DMS153 treated with DMSO at 0.1 percent for 48 hours (cell line): ENCODE measurements at regions not wholly inside any gene's neighbourhood (a gene's known extent, or its start where the extent isn't known, plus 50 kb on each side); places are given as distances from the start of the nearest gene placed in this dataset.

Experiments
- DNase-seq: peaks from one replicate; lab custom pipeline; 2025; ENCODE audit not compliant: unreplicated experiment; lab: John Stamatoyannopoulos, UW

GRCh38 chr2:221708902-221709301, 136.8 kb upstream of the EPHA4 start:
- no peak for DNase-seq

- no peak for DNase-seq
Measured at GRCh38 chr2:221705185-221705877, 133.2 kb upstream of the EPHA4 start.

- DNase-seq = no peak
Measured at GRCh38 chr2:221704442-221704841, 132.3 kb upstream of the EPHA4 start.

- no peak for DNase-seq
Measured at GRCh38 chr2:221693365-221693764, 121.3 kb upstream of the EPHA4 start.

- DNase-seq = no peak
Measured at GRCh38 chr2:221691571-221691970, 119.5 kb upstream of the EPHA4 start.

GRCh38 chr2:221689140-221689539, 117.0 kb upstream of the EPHA4 start:
- DNase-seq = no peak

GRCh38 chr2:221680548-221680947, 108.4 kb upstream of the EPHA4 start:
- DNase-seq = no peak

GRCh38 chr2:221677688-221678087, 105.6 kb upstream of the EPHA4 start:
- no peak for DNase-seq

- no peak for DNase-seq
Measured at GRCh38 chr2:221676566-221677172, 104.6 kb upstream of the EPHA4 start.

- DNase-seq = no peak
Measured at GRCh38 chr2:221675201-221675908, 103.3 kb upstream of the EPHA4 start.

GRCh38 chr2:221674446-221674845, 102.3 kb upstream of the EPHA4 start:
- DNase-seq = no peak

- no peak for DNase-seq
Measured at GRCh38 chr2:221673248-221673647, 101.1 kb upstream of the EPHA4 start.

- DNase-seq = no peak
Measured at GRCh38 chr2:221671515-221671914, 99.4 kb upstream of the EPHA4 start.

GRCh38 chr2:221662689-221663391, 90.7 kb upstream of the EPHA4 start:
- DNase-seq = no peak

- no peak for DNase-seq
Measured at GRCh38 chr2:221657806-221658205, 85.7 kb upstream of the EPHA4 start.

- no peak for DNase-seq
Measured at GRCh38 chr2:221655300-221655699, 83.2 kb upstream of the EPHA4 start.

- DNase-seq = no peak
Measured at GRCh38 chr2:221653182-221653581, 81.1 kb upstream of the EPHA4 start.

- peak; percentile 17 for DNase-seq
Measured at GRCh38 chr2:221649051-221649775, 77.1 kb upstream of the EPHA4 start.

- no peak for DNase-seq
Measured at GRCh38 chr2:221642447-221642846, 70.3 kb upstream of the EPHA4 start.

- DNase-seq = no peak
Measured at GRCh38 chr2:221641181-221641871, 69.2 kb upstream of the EPHA4 start.
